HEK293T (cell line): ENCODE measurements at regions not wholly inside any gene's neighbourhood (a gene's known extent, or its start where the extent isn't known, plus 50 kb on each side); places are given as distances from the start of the nearest gene placed in this dataset.

Experiments used
- CTCF ChIA-PET: fragments of 350-600 bp; formaldehyde crosslinking; extraction: SDS; loops from one replicate; lab custom pipeline; 2021; ENCODE audit warnings: antibody characterized with exemption, inconsistent platforms; lab: Yijun Ruan, JAX
- POLR2A ChIA-PET: fragments of 350-600 bp; formaldehyde crosslinking; extraction: SDS; loops from one replicate; lab custom pipeline; 2020; ENCODE audit warnings: antibody characterized with exemption, inconsistent platforms; lab: Yijun Ruan, JAX
- DNase-seq: peaks from one replicate; pipeline ENCODE4 v3.0.0; 2012; ENCODE audit warnings: mixed read lengths; ENCODE audit errors: extremely low spot score
- ARNT ChIP-seq: fragments of 450-650 bp; IDR thresholded peaks from 2 replicates; pipeline ENCODE4 v1.6.1; 2017; ENCODE audit warnings: mild to moderate bottlenecking
- BHLHE40 ChIP-seq: fragments of 450-650 bp; IDR thresholded peaks from 2 replicates; pipeline ENCODE4 v1.6.1; 2016; ENCODE audit warnings: mild to moderate bottlenecking, moderate library complexity, borderline replicate concordance
- CTBP1 ChIP-seq: fragments of 450-650 bp; IDR thresholded peaks from 2 replicates; pipeline ENCODE4 v1.6.1; 2016; ENCODE audit warnings: borderline replicate concordance
- ELF4 ChIP-seq: fragments of 450-650 bp; IDR thresholded peaks from 2 replicates; pipeline ENCODE4 v1.6.1; 2017; ENCODE audit warnings: antibody characterized with exemption
- FOXA1 ChIP-seq: fragments of 450-650 bp; IDR thresholded peaks from 2 replicates; pipeline ENCODE4 v1.6.1; 2016; ENCODE audit warnings: mild to moderate bottlenecking
- FOXK2 ChIP-seq: fragments of 450-650 bp; IDR thresholded peaks from 2 replicates; pipeline ENCODE4 v1.6.1; 2016; ENCODE audit warnings: mild to moderate bottlenecking
- FOXM1 ChIP-seq: fragments of 450-650 bp; IDR thresholded peaks from 2 replicates; pipeline ENCODE4 v1.6.1; 2017; ENCODE audit warnings: mild to moderate bottlenecking, borderline replicate concordance
- HDGF ChIP-seq: fragments of 450-650 bp; IDR thresholded peaks from 2 replicates; pipeline ENCODE4 v1.6.1; 2017; ENCODE audit warnings: antibody characterized with exemption, borderline replicate concordance
- L3MBTL2 ChIP-seq: fragments of 450-650 bp; conservative IDR thresholded peaks from 2 replicates; pipeline ENCODE4 v1.6.1; 2016; ENCODE audit warnings: mild to moderate bottlenecking
- LEF1 ChIP-seq: fragments of 450-650 bp; IDR thresholded peaks from 2 replicates; pipeline ENCODE4 v1.6.1; 2017; ENCODE audit warnings: mild to moderate bottlenecking, borderline replicate concordance
- NFRKB ChIP-seq: fragments of 450-650 bp; IDR thresholded peaks from 2 replicates; pipeline ENCODE4 v1.6.1; 2016; ENCODE audit warnings: mild to moderate bottlenecking, moderate library complexity
- PKNOX1 ChIP-seq: fragments of 450-650 bp; IDR thresholded peaks from 2 replicates; pipeline ENCODE4 v1.6.1; 2016
- SP1 ChIP-seq: fragments of 450-650 bp; IDR thresholded peaks from 2 replicates; pipeline ENCODE4 v1.6.1; 2017
- SUZ12 ChIP-seq: fragments of 450-650 bp; IDR thresholded peaks from 2 replicates; pipeline ENCODE4 v1.6.1; 2016; ENCODE audit warnings: mild to moderate bottlenecking
- TARDBP ChIP-seq: fragments of 450-650 bp; IDR thresholded peaks from 2 replicates; pipeline ENCODE4 v1.6.1; 2016
- ZNF384 ChIP-seq: fragments of 450-650 bp; IDR thresholded peaks from 2 replicates; pipeline ENCODE4 v1.6.1; 2016

DNA sequence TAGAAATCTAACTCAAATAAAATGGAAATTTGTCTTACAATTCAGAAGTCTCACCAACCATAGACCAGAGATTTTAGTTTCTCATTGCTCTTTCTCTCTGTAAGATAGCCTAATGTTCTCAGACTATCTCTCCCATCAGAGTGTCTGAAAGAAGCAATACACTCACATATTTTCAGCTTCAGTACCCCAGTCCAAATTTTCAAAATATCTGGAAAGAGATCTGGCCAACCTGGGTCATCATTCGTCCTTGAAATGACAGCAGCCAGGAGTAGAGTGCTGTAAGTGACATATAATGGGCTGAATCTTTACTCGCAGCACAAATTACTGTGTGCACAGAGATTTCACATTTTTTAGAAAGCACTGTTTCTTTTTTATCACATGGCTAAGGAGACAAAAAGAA, 313.3 kb upstream of the PRR16 start:
- TF ChIP-seq HDGF, result no peak
- no peak for TF ChIP-seq L3MBTL2
- no peak for DNase-seq
- POLR2A ChIA-PET, result no interaction called here
- CTCF ChIA-PET, result no interaction called here

DNA sequence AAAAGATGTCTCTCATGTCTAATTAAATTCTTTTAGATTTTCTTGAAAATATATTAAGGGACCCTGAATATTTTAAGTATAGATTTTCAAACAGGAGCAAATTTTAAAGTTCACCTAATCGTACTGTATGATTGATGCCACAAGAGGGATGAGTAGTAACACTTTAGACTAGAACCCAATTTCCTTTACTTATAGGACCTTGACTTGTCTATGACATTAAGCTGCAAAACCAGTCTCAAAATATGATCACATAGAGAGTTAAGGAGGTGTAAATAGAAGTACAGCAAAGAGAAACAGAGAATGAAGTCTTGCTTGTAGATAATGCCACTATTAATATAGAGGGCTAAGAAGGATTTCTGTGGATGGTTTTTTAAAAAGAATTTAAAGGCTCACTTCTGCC, 312.9 kb upstream of the PRR16 start:
- TF ChIP-seq NFRKB (no peak), BHLHE40 (no peak), L3MBTL2 (no peak), FOXM1 (no peak), ELF4 (no peak), TARDBP (no peak), LEF1 (no peak), PKNOX1 (no peak), HDGF (no peak), FOXK2 (no peak), SUZ12 (no peak), ZNF384 (no peak), FOXA1 (no peak), ARNT (no peak)
- CTCF ChIA-PET, result no interaction called here
- POLR2A ChIA-PET, result no interaction called here
- DNase-seq, result no peak

GRCh38 chr5:120151825-120152224, 312.3 kb upstream of the PRR16 start:
- POLR2A ChIA-PET, result no interaction called here
- no peak for DNase-seq

DNA sequence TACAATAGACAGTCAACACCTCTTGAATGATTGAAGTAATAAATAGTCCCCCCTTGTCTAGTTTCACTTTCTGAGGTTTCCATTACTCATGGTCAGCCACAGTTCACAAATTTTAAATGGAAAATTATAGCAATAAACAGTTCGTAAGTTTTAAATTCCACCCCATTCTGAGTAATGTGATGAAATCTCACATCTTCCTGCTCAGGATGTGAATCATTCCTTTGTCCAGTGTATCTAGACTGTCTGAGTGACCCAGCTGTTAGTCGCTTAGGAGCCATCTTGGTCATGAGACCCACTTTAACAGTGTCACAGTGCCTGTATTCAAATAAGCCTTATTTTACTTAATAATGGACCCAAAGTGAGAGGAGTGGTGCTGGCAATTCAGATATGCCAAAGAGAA, 311.6 kb upstream of the PRR16 start:
- no peak for DNase-seq
- POLR2A ChIA-PET, result no interaction called here
- TF ChIP-seq FOXK2 (no peak), SP1 (no peak), ZNF384 (no peak), LEF1 (no peak), CTBP1 (no peak), TARDBP (no peak), PKNOX1 (no peak), BHLHE40 (no peak), SUZ12 (no peak), ELF4 (no peak), ARNT (no peak), HDGF (no peak), L3MBTL2 (no peak), FOXA1 (no peak), FOXM1 (no peak), NFRKB (no peak)
- CTCF ChIA-PET, result no interaction called here

More at GRCh38 chr5:120151825-120152224, 312.3 kb upstream of the PRR16 start:
- CTCF ChIA-PET, result no interaction called here
- TF ChIP-seq FOXM1, result no peak
- no peak for TF ChIP-seq L3MBTL2
- no peak for TF ChIP-seq FOXK2
- no peak for TF ChIP-seq LEF1
- TF ChIP-seq PKNOX1, result no peak
- no peak for TF ChIP-seq FOXA1
- TF ChIP-seq SUZ12, result no peak
- TF ChIP-seq ZNF384, result no peak
- no peak for TF ChIP-seq HDGF
- TF ChIP-seq BHLHE40, result no peak

DNA sequence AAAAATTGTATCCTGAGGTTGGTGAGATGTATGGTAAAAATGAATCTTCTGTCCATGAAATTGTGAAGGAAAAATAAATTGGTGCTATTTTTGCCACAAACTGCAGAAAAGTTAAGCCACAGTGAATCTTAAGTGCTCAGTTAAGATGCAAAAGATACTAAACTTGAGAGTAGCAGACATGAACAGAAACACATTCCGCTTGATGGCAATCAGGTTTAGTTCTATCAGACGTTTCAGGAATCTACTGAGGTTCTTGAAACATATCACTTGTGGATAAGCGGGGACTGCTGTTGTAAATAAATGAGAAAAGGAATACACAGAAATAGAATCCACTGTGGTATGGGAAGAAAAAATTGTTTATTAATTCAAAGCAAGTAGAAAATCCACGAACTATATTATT, 311.2 kb upstream of the PRR16 start:
- ChIA-PET CTCF (no interaction called here), POLR2A (no interaction called here)
- no peak for DNase-seq
- TF ChIP-seq TARDBP, result no peak
- no peak for TF ChIP-seq HDGF
- TF ChIP-seq ARNT, result no peak
- TF ChIP-seq SUZ12, result no peak
- TF ChIP-seq ZNF384, result no peak
- TF ChIP-seq FOXA1, result no peak
- no peak for TF ChIP-seq FOXM1
- TF ChIP-seq L3MBTL2, result no peak
- no peak for TF ChIP-seq BHLHE40
- no peak for TF ChIP-seq NFRKB
- no peak for TF ChIP-seq CTBP1
- no peak for TF ChIP-seq ELF4
- TF ChIP-seq PKNOX1, result no peak
- TF ChIP-seq LEF1, result no peak
- TF ChIP-seq FOXK2, result no peak

- no peak for TF ChIP-seq PKNOX1
- TF ChIP-seq LEF1, result no peak
- no peak for TF ChIP-seq SP1
- no peak for TF ChIP-seq SUZ12
- TF ChIP-seq BHLHE40, result no peak
- no peak for TF ChIP-seq HDGF
- TF ChIP-seq FOXA1, result no peak
- no peak for TF ChIP-seq FOXK2
- no peak for DNase-seq
- ChIA-PET CTCF (no interaction called here), POLR2A (no interaction called here)
Measured at GRCh38 chr5:120153551-120153950, 310.5 kb upstream of the PRR16 start.
